ENCODE measurements at regions not wholly inside any gene's neighbourhood (a gene's known extent, or its start where the extent isn't known, plus 50 kb on each side); places are given as distances from the start of the nearest gene placed in this dataset.

DNA sequence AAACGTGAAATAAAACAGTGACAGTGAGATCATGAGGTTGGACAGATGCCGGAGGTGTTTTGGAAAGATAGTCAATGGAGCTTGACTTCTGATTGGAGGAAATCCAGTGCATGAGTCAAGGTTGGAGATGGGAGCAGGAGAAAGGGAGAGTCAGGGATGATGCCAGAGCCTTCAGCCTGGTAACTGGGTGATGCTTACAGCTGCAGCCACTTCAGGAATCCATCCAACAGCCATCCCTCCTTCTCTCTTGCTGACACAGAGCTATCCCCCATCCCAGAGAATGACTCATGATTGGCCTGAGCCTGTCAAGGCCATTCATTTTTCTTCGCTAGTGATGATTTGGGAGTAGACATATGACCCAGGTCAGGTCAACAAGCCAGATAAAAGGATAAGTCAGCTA is 112.8 kb downstream of the SAMD5 start:
- no peak for DNase-seq (ENCODE audit: low read depth in 2 of 2)

- no peak for DNase-seq (ENCODE audit: low read depth in 2 of 2)
Measured at GRCh38 chr6:147621961-147622360, 113.5 kb downstream of the SAMD5 start.

- DNase-seq (ENCODE audit: low read depth in 2 of 2): no peak
Measured at GRCh38 chr6:147624946-147625515, 116.5 kb downstream of the SAMD5 start.

- no peak for DNase-seq (ENCODE audit: low read depth in 2 of 2)
Measured at GRCh38 chr6:147625946-147626345, 117.5 kb downstream of the SAMD5 start.

DNA sequence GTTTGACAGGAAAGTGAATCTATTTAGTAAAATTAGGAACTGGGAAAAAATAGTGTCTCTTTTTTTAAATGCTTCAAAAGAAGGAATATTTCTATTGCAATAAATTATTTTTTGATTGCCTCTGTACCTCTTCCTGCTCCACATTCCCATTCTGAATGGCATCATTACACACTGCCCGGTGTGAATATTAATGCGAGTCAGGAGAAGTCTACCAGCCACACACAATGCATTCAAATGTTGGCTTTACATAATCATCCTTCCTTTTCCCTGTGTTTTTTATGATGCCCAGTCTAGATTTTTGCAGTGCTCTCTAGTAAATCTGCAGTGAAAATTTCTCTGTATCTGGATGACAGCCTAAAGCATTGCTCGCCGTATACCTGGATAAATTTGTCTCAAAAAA is 118.9 kb downstream of the SAMD5 start:
- no peak for DNase-seq (ENCODE audit: low read depth in 2 of 2)

- no peak for DNase-seq (ENCODE audit: low read depth in 2 of 2)
Measured at GRCh38 chr6:147633191-147633590, 124.7 kb downstream of the SAMD5 start.

DNA sequence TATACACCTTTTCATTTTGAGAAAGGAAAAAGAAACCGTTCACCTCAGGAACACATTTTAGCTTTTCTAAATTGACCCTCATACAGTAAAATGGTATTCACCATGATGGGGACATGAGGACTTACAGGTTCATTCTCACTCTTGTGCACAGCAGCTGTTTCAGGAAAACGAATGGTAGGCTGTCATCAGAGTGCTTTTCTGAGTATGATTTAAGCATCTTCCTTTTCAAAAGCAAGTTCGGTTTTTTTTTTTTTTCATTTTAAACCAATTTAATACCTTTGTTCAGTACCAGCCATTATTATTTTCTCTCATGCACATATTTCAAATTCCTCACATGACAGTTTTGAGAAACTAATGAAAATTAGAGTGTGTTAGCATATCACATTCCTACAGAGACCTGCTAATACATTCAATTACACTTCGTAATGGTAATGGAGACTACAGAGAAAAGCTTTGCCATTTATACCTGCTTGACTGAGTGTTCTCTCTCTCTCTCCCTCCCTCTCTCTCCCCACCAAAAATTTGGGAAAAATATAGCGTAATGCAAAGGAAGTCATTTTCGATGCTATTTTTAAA is 129.2 kb downstream of the SAMD5 start:
- no peak for DNase-seq (ENCODE audit: low read depth in 2 of 2)

GRCh38 chr6:147639279-147639678 is 130.8 kb downstream of the SAMD5 start:
- DNase-seq (ENCODE audit: low read depth in 2 of 2): no peak

- DNase-seq (ENCODE audit: low read depth in 2 of 2): no peak
Measured at GRCh38 chr6:147640606-147641005, 132.1 kb downstream of the SAMD5 start.

DNA sequence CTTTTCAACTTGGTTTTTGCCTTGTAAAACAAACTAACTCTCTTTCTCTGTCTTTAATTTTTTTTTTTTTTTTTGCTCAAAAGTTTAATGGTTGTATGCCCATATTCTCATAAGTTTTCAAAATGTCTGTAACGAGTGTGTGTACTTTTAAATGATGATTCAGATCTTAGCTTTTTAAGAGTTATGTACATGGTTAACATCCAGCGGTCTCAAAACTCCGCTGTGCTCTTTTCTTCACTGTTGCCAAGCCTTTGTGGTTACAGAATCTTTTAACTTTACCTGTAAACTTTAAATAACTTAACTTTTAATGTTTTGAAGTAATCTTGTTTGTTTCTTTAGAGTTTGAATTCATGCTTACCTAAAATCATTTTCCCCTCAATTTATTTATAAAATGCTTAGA is 133.0 kb downstream of the SAMD5 start:
- DNase-seq (ENCODE audit: low read depth in 2 of 2): no peak

DNA sequence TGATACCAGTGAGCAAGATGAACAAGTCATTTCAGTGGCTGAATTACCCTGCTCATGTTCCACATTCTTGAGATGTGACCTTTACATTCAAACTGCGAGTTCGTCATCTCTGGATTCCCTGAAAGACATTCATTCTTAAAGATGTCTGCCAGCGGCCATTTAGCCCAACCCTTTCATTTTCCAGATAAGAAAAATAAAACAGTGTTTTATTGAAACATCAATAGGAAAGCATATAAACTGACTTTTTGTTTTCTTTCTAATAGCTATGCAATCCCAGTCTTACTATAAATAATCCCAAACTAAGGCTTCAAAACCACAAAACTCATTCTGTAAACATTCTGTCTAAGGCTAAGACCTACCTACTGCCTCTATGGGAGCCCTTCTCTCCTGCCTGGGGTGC is 134.0 kb downstream of the SAMD5 start:
- no peak for DNase-seq (ENCODE audit: low read depth in 2 of 2)

DNA sequence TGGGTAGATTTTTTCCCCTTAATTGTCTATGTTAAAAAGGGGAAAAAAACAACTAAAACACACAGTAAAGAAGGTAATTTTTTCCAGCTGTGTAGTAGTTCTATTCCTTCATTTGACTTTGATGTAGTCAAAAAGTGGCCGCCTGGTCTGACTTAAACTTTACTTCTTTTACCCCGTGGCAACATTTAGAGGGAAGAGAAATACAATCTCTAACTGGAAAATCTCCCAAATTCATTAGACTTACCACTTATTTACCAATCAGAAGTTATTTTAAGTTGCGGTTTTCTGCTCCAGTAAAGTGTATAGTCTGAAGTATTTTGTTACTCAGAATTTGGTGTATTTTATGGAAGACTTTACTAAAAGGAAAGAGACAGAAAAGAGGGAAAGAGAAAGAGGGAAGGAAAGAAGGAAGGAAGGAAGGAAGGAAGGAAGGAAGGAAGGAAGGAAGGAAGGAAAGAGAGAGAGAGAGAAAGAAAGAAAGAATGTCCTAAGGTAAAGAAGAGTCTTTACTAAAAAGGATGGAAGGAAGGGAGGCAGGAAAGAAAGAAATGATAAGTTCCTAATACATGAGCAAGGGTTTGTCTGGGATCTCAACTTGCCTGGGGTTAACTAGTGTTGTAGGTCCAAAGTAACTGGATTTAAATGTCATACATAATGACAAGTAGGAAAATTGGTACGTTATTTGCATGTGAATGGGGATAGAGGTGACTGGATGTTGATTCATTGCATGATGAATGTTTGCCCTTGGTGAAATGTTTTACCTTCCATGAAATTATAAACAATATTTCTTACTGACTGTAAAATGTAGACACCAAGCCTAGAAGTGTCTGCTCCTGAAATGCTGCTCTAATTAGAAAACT is 135.1 kb downstream of the SAMD5 start:
- no peak for DNase-seq (ENCODE audit: low read depth in 2 of 2)

- no peak for DNase-seq (ENCODE audit: low read depth in 2 of 2)
Measured at GRCh38 chr6:147648916-147649315, 140.4 kb downstream of the SAMD5 start.

DNA sequence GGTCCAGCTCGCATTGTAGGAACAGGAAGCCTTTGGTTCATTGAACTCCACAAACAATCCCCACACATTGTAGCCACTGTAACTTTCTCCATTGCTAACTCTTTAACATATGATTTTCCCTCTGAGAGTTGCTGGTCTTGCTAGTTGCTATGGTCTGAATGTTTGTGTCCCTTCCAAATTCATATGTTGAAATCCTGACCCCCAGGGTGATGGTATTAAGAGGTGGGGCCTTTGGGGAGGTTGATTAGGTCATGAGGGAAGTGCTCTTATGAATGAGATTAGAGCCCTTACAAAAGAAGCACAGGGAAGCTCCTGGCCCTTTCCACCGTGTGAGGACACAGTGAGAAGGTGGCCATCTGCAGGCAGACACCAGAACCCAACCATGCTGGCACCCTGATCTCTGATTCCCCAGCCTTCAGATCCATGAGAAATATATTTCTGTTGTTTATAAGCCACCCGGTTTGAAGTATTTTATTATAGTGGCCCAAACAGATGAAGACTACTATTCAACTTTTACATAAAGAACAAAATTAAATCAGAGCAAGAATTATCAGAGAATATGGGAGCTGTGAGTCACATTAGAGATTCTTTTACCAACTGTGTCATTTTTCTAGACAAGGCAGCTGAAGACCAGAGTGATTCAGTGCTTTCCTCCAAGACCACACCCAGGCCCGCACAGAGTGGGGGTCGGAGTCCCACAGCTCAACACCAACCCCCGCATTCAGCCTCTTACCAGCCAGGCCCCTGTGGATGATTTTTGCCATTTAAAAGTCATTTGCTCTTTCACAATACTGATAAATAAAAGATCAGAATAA is 143.0 kb downstream of the SAMD5 start:
- DNase-seq (ENCODE audit: low read depth in 2 of 2): no peak

DNA sequence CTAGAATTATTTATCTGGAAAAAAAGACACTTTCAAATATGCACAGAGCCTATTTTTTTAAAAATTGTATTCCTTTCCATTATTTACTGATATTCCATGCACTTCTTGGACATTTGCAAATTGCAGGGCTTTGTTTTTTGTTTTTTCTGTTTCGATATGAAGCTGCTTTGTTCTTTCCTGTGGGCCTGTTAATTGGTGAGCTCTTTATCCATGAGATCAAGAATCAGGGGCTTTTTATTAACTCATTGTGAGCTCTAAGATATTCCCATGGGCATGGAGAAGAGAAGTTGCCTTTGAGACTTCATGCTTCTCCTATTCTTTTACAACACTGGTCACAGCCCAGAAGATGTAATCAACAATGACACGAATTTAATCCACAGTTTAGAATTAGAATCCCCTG is 145.1 kb downstream of the SAMD5 start:
- DNase-seq (ENCODE audit: low read depth in 2 of 2): no peak

GRCh38 chr6:147654103-147654845 is 145.8 kb downstream of the SAMD5 start:
- no peak for DNase-seq (ENCODE audit: low read depth in 2 of 2)

DNA sequence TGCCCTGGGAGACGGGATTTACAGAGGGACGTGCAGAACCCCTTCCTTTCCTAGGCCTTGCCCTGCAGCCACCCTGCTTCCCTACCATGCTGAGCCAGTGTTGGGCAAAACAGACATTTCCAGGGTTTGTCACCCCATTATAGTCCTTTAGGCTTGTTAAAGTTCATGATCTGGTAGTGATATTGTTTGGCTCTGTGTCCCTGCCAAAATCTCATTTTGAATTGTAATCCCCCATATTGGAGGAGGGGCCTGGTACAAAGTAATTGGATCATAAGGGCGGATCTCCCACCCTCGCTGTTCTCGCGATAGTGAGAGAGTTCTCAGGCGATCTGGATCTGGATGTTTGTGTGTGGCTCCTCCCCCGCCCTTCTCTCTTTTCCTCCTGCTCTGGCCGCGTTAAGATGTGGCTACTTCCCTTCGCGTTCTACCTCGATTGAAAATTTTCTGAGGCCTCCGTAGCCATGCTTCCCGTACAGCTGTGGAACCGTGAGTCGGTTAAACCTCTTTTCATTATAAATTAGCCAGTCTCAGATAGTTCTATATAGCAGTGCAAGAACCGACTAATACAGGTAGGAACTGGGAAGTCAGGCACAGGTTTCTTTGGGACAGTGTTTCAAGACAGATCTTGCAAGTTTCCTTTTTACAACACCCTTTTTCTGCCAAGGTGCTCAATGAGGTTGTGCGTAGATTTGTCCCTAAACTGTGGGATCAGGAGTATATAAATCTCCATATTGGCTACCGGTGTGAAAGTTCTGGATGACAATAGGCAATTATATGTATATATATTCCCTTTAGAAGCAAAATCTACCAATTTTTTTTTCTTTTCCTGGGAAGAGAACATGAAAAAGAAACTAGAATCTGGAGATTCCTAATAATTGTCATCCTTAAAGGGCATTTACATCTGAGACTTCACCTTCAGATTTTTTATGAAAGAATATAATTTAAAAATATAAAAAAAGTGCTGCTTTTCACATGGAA is 152.1 kb downstream of the SAMD5 start:
- DNase-seq (ENCODE audit: low read depth in 2 of 2): no peak

GRCh38 chr6:147662646-147663045 is 154.2 kb downstream of the SAMD5 start:
- DNase-seq (ENCODE audit: low read depth in 2 of 2): no peak

DNA sequence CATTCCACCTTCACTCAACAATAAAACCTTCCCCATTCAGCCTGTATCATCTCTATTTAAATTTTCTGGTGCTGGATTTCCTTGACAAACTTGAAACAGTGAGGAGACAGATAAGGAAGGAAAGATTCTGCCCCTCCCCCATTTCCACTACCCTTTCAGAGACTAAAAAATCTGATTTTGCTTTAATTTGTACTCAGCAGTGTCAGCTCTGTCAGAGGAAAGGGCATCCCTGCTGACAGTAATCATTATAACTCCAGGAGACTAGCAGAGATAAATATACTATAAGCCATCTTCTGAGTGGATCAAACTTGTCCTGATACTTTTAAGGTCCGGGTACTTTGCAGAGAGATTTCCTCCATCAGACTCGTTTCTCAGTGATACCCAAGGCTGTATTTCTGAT is 155.6 kb downstream of the SAMD5 start:
- DNase-seq (ENCODE audit: low read depth in 2 of 2): no peak

DNA sequence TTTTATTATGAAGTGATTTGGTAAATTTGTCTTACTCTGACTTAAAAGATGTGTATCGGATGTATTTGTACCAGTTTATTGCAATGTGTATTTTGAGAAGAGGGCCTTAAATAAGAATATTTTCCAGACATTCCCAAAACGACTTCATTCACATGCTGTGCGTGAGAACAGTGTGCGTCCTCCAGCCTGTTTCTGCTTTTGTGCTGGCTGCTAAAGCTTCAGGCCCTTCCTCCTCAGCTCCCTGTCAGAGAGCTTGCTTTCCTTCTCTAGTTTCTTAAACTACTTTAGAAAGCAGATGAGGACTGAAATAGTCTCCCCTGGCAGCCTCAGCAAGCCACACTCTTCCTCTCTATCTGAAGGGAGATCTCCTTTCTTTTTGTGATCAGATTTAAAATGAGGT is 157.8 kb downstream of the SAMD5 start:
- no peak for DNase-seq (ENCODE audit: low read depth in 2 of 2)

Measured in stimulated activated CD4-positive, alpha-beta T cell treated with anti-CD3 and anti-CD28 coated beads, Interleukin-15, amount 100 ng/mL, for 48 hours (primary cell).